GM21423 (cell line): ENCODE measurements at regions not wholly inside any gene's neighbourhood (a gene's known extent, or its start where the extent isn't known, plus 50 kb on each side); places are given as distances from the start of the nearest gene placed in this dataset.
"Not testable (repeated sequence)": the region's sequence is repeated elsewhere in the genome, so short reads cannot be mapped to it uniquely, and the experiment has no call there.

Experiments used
- ATAC-seq: cut with Tn5 transposase; IDR thresholded peaks from one replicate; pipeline ENCODE4 v1.9.1; 2021; ENCODE audit warnings: mild to moderate bottlenecking, moderate library complexity; ENCODE audit not compliant: unreplicated experiment

- ATAC-seq = not testable (repeated sequence)
Measured at GRCh38 chr14:51467392-51467791, 184.3 kb upstream of the FRMD6 start.

DNA sequence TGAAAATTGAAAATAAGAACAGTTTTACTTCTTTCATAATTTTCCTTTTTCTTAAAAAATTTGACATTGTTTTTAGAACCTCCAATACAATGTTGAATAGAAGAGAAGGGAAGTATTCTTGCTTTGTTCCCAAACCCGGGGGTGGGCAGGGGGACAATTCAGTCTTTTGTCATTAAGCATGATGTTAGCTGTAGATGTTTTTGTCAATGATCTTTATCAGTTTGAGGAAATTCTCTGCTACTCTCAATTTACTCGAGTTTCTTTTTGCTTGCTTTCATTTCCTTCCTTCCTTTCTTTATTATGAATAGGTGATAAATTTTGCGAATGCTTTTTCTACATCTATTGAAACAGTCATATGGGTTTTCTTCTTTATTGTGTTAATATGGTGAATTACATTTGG lies 183.2 kb upstream of the FRMD6 start:
- no peak for ATAC-seq

DNA sequence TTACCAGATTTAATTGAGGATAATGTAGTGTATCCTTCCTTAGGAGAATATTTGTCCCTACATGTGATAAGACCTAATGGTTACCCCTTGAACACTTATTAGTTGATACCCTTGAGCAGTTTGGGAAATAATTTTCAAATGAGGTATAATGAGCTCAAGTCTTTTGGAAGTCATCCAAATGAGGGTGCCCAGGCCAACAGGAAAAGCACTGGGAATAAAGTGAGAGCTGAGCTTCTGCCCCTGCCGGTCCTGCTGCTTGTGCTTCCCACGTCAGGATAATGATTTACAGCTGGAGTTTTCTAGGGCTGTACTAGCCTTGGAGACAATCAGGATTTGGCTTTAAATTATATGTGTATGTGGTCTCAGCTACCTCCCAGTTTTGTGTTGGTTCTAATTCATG lies 178.8 kb upstream of the FRMD6 start:
- no peak for ATAC-seq

GRCh38 chr14:51473351-51473750 lies 178.4 kb upstream of the FRMD6 start:
- ATAC-seq = no peak

GRCh38 chr14:51473808-51474565 lies 177.7 kb upstream of the FRMD6 start:
- no peak for ATAC-seq

DNA sequence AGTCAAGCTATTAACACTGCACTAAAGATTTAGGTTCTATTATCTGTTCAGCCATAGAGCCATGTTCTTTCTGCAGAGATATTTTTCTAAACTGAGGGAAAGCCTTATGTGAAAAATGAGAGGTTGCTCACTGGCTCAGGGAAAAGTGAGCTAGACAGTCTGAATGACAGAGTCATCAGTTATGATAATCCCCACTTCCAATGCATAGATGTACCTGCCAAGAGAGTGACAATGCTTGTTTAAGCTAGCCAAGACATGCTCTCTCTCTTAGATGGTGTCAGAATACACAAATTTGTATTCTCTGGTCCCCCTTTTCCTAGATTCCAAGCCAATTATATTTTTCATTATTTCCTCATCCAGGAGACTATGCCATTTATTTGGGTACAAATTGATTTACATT lies 176.9 kb upstream of the FRMD6 start:
- ATAC-seq = no peak

DNA sequence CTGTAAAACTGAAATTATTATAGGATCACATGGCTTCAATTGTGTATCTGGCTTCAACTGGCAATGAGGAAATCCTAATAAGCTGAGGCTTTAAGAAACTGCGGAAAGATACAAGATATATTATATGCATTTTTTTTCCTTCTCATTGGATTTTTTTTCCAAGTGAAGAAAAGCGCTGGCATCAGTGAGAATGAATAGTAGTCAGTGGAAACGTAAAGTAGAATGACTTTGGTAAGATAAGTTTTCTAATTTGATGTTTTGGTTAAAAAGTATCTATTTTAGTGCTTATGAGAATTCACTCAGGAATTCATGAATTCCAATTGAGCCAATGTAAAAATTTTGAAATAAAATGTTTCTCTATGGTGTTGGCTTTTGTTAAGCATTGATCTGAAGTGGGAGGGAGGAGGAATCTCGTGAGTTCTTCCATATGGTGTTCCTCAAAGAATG lies 173.5 kb upstream of the FRMD6 start:
- no peak for ATAC-seq

- peak; percentile 73 for ATAC-seq
Measured at GRCh38 chr14:51479584-51480325, 172.0 kb upstream of the FRMD6 start.

DNA sequence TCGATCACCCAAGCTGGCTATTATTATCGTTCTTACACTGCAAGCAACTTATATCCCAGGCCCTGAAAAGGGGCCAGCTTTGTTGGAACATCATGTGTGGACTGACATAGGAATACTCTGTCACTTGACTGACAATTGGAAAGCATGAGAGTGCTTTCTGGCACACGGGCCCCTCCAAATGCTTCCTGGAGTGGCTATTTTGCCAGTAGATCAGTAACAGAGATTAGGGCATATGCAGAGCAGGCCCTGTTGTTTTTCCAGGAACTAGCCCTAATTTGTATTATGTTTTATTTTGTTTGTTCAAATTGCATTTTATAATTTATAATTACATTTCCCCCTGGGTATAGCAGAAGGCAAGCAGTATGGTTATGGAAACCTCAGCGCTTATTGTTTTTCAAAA lies 170.1 kb upstream of the FRMD6 start:
- ATAC-seq = no peak

DNA sequence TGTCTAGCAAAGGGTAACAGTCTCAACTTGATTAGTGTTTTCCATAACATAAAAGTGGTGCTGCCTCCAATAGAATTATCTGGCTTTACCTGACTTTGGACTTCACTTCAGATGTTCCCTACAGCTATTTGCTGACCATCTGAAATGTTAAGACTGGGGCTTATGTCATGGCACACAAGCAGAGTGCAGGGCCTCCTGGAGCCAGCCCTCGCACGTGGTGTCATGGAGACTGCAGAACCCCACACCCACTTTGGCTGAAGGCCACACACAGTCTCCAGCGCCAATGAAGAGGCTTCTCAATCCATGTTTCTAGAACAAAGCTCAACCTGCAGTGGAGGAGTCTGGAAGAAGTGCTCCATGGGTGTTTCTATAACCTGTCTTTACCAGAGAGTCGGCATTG lies 169.6 kb upstream of the FRMD6 start:
- no peak for ATAC-seq

- no peak for ATAC-seq
Measured at GRCh38 chr14:51484485-51484884, 167.2 kb upstream of the FRMD6 start.

GRCh38 chr14:51485733-51486132 lies 166.0 kb upstream of the FRMD6 start:
- ATAC-seq = no peak

DNA sequence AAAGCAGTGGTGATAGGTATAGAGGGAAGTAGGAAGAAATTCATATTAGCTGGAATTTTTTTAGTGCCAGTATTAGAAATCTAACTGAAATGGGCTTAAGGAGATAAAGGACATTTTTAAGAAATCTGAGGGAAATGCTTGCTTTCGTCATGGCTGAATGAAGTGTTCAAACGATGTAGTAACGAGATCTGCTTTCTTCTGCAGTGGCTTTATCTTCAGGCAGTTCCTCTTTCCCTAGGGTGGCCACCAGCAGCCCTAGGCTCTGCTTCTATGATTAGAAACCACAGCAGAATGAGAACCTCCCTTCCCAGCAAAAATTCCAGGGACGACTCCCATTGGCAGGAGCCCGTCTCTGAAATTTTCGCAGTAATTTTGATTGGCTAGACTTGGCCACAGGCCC lies 163.9 kb upstream of the FRMD6 start:
- ATAC-seq = no peak

DNA sequence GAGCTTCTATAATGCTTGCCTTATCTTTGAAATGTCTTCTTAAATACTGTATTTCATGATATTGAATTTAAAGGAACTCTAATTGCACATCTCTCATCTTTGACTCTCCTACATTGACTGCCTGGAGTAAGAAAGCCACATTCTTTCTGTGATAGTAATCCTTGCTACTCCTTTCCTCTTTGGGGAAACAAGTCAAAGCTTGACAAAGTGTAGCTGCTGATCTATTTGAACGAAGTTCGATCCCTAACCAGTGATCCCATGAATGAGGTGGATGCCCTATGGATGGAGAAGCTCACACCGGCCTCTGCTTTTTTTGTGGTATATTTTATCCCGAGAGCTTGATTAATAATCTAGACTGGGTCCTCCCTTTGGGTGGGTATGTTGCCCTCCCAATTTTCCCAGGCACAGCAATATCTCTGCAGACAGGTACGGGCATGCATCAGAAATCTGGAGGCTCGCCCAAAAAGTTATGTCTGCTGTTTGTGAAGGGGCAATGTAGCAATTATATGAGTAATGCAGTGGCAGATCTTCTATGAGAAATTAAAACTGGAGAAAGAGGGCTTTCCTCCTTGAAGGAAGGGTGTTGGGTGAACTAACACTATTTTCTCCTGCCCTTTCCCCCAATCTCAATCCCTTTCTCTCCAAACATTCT lies 163.0 kb upstream of the FRMD6 start:
- ATAC-seq = no peak

GRCh38 chr14:51490205-51490604 lies 161.5 kb upstream of the FRMD6 start:
- no peak for ATAC-seq

- no peak for ATAC-seq
Measured at GRCh38 chr14:51491036-51491545, 160.6 kb upstream of the FRMD6 start.

DNA sequence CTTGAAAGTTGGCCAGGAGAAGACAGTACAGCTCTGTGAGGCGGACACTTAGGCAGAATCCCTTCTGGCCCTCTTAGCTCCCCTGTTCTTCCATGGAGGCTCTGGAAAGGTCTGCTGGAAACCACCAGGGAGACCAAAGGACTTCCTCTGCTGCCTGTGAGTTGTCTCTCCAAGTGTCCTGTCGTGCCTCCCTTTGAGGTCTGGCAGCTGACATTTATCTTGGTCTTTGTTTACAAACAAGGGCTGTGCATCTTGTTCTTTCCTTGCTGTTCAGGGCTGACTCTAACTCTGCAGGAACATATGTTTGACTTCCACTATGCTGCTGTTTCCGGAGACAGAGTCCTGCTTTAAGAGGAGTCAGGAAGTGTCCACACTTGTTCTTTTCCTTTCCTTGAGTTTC lies 159.9 kb upstream of the FRMD6 start:
- no peak for ATAC-seq

DNA sequence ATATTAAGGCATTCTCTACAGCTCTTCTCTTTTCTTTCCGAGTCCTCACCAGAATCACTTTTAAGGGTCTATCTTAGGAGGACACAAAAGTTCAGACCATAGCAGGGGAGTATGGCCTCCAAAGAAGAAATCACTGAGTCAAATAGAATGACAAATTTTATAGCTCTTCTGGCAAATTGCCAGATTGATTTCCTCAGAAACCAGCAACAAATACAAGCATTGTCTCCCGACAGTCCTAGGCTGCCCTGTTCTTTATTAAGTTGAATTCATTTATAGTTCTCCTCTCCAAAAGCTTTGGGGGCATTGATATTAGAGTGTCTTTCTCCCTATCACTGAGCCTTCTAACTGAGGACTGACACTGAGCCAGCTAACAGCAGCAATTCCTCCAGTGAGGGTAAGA lies 156.4 kb upstream of the FRMD6 start:
- no peak for ATAC-seq

GRCh38 chr14:51498411-51499227 lies 153.1 kb upstream of the FRMD6 start:
- no peak for ATAC-seq

- ATAC-seq = no peak
Measured at GRCh38 chr14:51500776-51501175, 150.9 kb upstream of the FRMD6 start.

DNA sequence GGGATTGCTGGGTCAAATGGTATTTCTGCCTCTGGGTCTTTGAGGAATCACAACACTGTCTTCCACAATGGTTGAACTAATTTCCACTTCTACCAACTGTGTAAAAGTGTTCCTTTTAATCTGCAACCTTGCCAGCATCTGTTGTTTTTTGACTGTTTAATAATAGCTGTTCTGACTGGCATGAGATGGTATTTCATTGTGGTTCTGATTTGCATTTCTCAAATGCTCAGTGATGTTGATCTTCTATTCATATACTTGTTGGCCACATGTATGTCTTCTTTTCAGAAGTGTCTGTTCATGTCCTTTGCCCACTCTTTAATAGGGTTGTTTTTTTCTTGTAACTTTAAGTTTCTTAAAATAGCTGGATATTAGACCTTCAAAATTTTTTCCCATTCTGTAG lies 150.0 kb upstream of the FRMD6 start:
- no peak for ATAC-seq
